ENCODE measurements at regions not wholly inside any gene's neighbourhood (a gene's known extent, or its start where the extent isn't known, plus 50 kb on each side); places are given as distances from the start of the nearest gene placed in this dataset.

DNA sequence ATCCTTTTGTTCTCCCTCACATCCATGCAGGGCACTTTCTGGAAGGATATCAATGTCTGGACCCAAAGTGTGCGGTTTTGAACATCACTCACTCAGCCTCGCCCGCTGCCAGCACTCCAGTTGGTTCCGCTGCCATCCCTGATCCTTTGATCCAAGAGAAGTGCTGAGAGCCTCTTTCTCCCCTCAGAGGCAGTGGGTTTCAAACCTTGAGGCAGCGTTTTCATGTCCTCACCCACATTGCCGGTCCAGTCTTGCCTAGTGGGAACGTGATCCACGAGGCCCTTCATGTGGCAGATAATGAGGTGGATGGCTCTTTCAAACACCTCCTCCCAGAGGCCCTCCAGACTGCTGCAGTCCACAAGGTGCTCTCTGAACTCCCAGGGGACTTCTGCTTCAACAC lies 122.2 kb downstream of the ACTL8 start:
- Mint-ChIP-seq H3K27ac (no peak overlapping the region), H3K4me1 (no peaks in the 10 kb centered on the region), H3K4me3 (no peak overlapping the region), H3K27me3 (peaks cover 21% of the 10 kb centered on the region), H3K9me3 (ENCODE audit: insufficient read depth) (no peaks in the 10 kb centered on the region)
- no peaks in the 10 kb centered on the region for H3K4me1 ChIP-seq (ENCODE audit: control insufficient read depth in 2 of 2, insufficient read depth in 2 of 2, low read length in 2 of 2)
- no peaks in the 10 kb centered on the region for H3K9me3 ChIP-seq (ENCODE audit: control extremely low read depth in 1 of 3, control insufficient read depth in 2 of 3, insufficient read depth in 1 of 3, low read length in 2 of 3)
- TF ChIP-seq, protein P1, sequence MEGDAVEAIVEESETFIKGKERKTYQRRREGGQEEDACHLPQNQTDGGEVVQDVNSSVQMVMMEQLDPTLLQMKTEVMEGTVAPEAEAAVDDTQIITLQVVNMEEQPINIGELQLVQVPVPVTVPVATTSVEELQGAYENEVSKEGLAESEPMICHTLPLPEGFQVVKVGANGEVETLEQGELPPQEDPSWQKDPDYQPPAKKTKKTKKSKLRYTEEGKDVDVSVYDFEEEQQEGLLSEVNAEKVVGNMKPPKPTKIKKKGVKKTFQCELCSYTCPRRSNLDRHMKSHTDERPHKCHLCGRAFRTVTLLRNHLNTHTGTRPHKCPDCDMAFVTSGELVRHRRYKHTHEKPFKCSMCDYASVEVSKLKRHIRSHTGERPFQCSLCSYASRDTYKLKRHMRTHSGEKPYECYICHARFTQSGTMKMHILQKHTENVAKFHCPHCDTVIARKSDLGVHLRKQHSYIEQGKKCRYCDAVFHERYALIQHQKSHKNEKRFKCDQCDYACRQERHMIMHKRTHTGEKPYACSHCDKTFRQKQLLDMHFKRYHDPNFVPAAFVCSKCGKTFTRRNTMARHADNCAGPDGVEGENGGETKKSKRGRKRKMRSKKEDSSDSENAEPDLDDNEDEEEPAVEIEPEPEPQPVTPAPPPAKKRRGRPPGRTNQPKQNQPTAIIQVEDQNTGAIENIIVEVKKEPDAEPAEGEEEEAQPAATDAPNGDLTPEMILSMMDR (IDR thresholded peaks at IDR 0.05), result no peak
- no peak for TF ChIP-seq EZH2 (IDR thresholded peaks at IDR 0.05; ENCODE audit: borderline replicate concordance, insufficient read depth, low read depth, low read length, poor library complexity, severe bottlenecking)
- H3K27me3 ChIP-seq (replicated peaks in 1 of 4; ENCODE audit: control extremely low read depth in 1 of 4, control insufficient read depth in 3 of 4, insufficient read depth in 4 of 4, low read length in 3 of 4), result peaks cover 0 to 3% (median 0%) of the 10 kb centered on the region in 4 experiments
- H4K20me1 ChIP-seq (ENCODE audit: control insufficient read depth, insufficient read depth, low read length, poor library complexity, severe bottlenecking), result no peaks in the 10 kb centered on the region
- no peak overlapping the region for H2AFZ ChIP-seq (ENCODE audit: insufficient read depth, low read depth, low read length, poor library complexity, severe bottlenecking)
- no peaks in the 10 kb centered on the region for H3K36me3 ChIP-seq (replicated peaks in 1 of 2; ENCODE audit: control extremely low read depth in 1 of 2, control insufficient read depth in 1 of 2, extremely low read depth in 1 of 2, insufficient read depth in 2 of 2, low read length in 1 of 2)
- H3K4me2 ChIP-seq (replicated peaks; ENCODE audit: low read depth, low read length, poor library complexity, severe bottlenecking), result no peak overlapping the region
- 96% methylated on average over 4 of the region's 8 CpGs for WGBS (ENCODE audit: insufficient coverage)
- no peak overlapping the region for H3K9ac ChIP-seq (ENCODE audit: low read length)
- intact Hi-C loops (cut with micrococcal nuclease), result no loop called here
- DNase-seq (no peak), ATAC-seq (ENCODE audit: low read depth) (no peak)
- H3K27ac ChIP-seq (ENCODE audit: low read length in 2 of 2), result no peak overlapping the region
- ChIA-PET POLR2A (no interaction called here), CTCF (no interaction called here)
- H3K4me3 ChIP-seq (ENCODE audit: control extremely low read depth in 1 of 5, extremely low read depth in 1 of 5, insufficient read depth in 1 of 5, low read depth in 2 of 5, low read length in 4 of 5), result no peak overlapping the region
- H3K79me2 ChIP-seq (ENCODE audit: control insufficient read depth, insufficient read depth, low read length), result no peaks in the 10 kb centered on the region

DNA sequence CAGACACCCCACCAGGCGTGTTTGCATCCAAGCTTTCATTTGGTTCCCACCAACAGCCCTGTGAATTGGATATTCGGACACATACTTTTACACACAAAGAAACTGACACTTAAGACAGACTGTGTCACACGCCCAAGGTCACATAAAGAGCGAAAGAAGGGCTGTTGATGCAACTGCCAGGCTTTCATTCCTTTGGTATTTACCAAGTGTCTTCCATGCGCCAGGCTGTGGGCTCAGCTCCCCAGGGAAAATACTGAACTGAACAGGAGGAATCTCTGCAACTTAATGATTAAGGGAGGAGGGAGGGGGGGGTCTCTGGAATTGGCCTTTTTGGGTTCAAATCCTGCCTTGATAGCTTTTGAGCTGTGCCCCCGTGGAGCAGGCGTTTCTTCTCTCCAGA lies 122.8 kb downstream of the ACTL8 start:
- H3K4me1 Mint-ChIP-seq, result no peaks in the 10 kb centered on the region
- DNase-seq (no peak), ATAC-seq (ENCODE audit: low read depth) (no peak)
- H3K9me3 ChIP-seq (ENCODE audit: control extremely low read depth in 1 of 3, control insufficient read depth in 2 of 3, insufficient read depth in 1 of 3, low read length in 2 of 3), result no peaks in the 10 kb centered on the region
- no peak overlapping the region for H3K4me3 ChIP-seq (ENCODE audit: control extremely low read depth in 1 of 5, extremely low read depth in 1 of 5, insufficient read depth in 1 of 5, low read depth in 2 of 5, low read length in 4 of 5)
- no peaks in the 10 kb centered on the region for H3K36me3 ChIP-seq (replicated peaks in 1 of 2; ENCODE audit: control extremely low read depth in 1 of 2, control insufficient read depth in 1 of 2, extremely low read depth in 1 of 2, insufficient read depth in 2 of 2, low read length in 1 of 2)
- no peak overlapping the region for H3K27ac ChIP-seq (ENCODE audit: low read length in 2 of 2)
- H3K27me3 Mint-ChIP-seq, result peaks cover 21% of the 10 kb centered on the region
- no peaks in the 10 kb centered on the region for H3K79me2 ChIP-seq (ENCODE audit: control insufficient read depth, insufficient read depth, low read length)
- no peaks in the 10 kb centered on the region for H3K9me3 Mint-ChIP-seq (ENCODE audit: insufficient read depth)
- no peak overlapping the region for H3K27ac Mint-ChIP-seq
- no peaks in the 10 kb centered on the region for H3K4me1 ChIP-seq (ENCODE audit: control insufficient read depth in 2 of 2, insufficient read depth in 2 of 2, low read length in 2 of 2)
- no peaks in the 10 kb centered on the region for H4K20me1 ChIP-seq (ENCODE audit: control insufficient read depth, insufficient read depth, low read length, poor library complexity, severe bottlenecking)
- ChIA-PET CTCF (no interaction called here), POLR2A (no interaction called here)
- H3K4me2 ChIP-seq (replicated peaks; ENCODE audit: low read depth, low read length, poor library complexity, severe bottlenecking), result no peak overlapping the region
- intact Hi-C loops (cut with micrococcal nuclease), result no loop called here
- H3K4me3 Mint-ChIP-seq, result no peak overlapping the region
- H3K9ac ChIP-seq (ENCODE audit: low read length), result no peak overlapping the region
- H2AFZ ChIP-seq (ENCODE audit: insufficient read depth, low read depth, low read length, poor library complexity, severe bottlenecking), result no peak overlapping the region
- WGBS (ENCODE audit: insufficient coverage), result 92% methylated on average over 5 of the region's 7 CpGs
- peaks cover 0 to 3% (median 0%) of the 10 kb centered on the region in 4 experiments for H3K27me3 ChIP-seq (replicated peaks in 1 of 4; ENCODE audit: control extremely low read depth in 1 of 4, control insufficient read depth in 3 of 4, insufficient read depth in 4 of 4, low read length in 3 of 4)
- TF ChIP-seq EZH2 (IDR thresholded peaks at IDR 0.05; ENCODE audit: borderline replicate concordance, insufficient read depth, low read depth, low read length, poor library complexity, severe bottlenecking), result no peak
